Keratinocyte (primary cell): ENCODE measurements at regions not wholly inside any gene's neighbourhood (a gene's known extent, or its start where the extent isn't known, plus 50 kb on each side); places are given as distances from the start of the nearest gene placed in this dataset.

Experiments
- DNase-seq: peaks from one replicate; pipeline ENCODE4 v3.0.0-alpha.2; 2011; ENCODE audit warnings: low read depth, missing footprints, low spot score
- FAIRE-seq: peaks from 2 replicates; lab custom pipeline; 2011; peaks lifted over from hg19 to GRCh38; lab: Jason Lieb, UNC
- H2AFZ ChIP-seq: 2 replicates; pipeline ENCODE4 v1.6.0; 2012; ENCODE audit warnings: low read length, control low read depth, inconsistent platforms; ENCODE audit not compliant: control insufficient read depth
- H3K27ac ChIP-seq: 2 replicates; pipeline ENCODE4 v1.5.1; 2011; ENCODE audit warnings: low read length; ENCODE audit not compliant: control insufficient read depth, insufficient read depth
- H3K27me3 ChIP-seq: 3 replicates; pipeline ENCODE4 v1.6.0; 2011; ENCODE audit warnings: low read length; ENCODE audit not compliant: control insufficient read depth, insufficient read depth; ENCODE audit errors: extremely low read depth
- H3K36me3 ChIP-seq, 2 experiments: 2 replicates in 1 of 2; 3 replicates in 1 of 2; pipeline ENCODE4 v1.5.1; 2011; ENCODE audit warnings: low read length in 2 of 2, mild to moderate bottlenecking in 1 of 2; ENCODE audit not compliant: control insufficient read depth in 2 of 2, insufficient read depth in 2 of 2; ENCODE audit errors: extremely low read depth in 1 of 2
- H3K4me1 ChIP-seq: 3 replicates; pipeline ENCODE4 v1.5.1; 2011; ENCODE audit warnings: low read length; ENCODE audit not compliant: control insufficient read depth, insufficient read depth; ENCODE audit errors: extremely low read depth
- H3K4me2 ChIP-seq: 3 replicates; pipeline ENCODE4 v1.6.0; 2011; ENCODE audit warnings: low read depth, low read length; ENCODE audit not compliant: control insufficient read depth, insufficient read depth; ENCODE audit errors: extremely low read depth
- H3K4me3 ChIP-seq, 3 experiments: fragments of 200-600 bp in 1 of 3; sonication (generic) in 1 of 3; 2 replicates in 2 of 3; 3 replicates in 1 of 3; pipeline ENCODE4 v1.5.1; 2011 to 2016; ENCODE audit warnings: low read length in 3 of 3, mild to moderate bottlenecking in 3 of 3, control low read depth in 2 of 3, inconsistent platforms in 1 of 3, low read depth in 1 of 3, mixed read lengths in 1 of 3, mixed run types in 1 of 3, moderate library complexity in 1 of 3; ENCODE audit not compliant: control insufficient read depth in 2 of 3, insufficient read depth in 2 of 3; ENCODE audit errors: extremely low read depth in 1 of 3
- H3K79me2 ChIP-seq: 2 replicates; pipeline ENCODE4 v1.6.0; 2012; ENCODE audit warnings: low read length; ENCODE audit not compliant: control insufficient read depth, insufficient read depth
- H3K9ac ChIP-seq: 3 replicates; pipeline ENCODE4 v1.6.0; 2011; ENCODE audit warnings: low read length; ENCODE audit not compliant: control insufficient read depth, insufficient read depth; ENCODE audit errors: extremely low read depth
- H3K9me1 ChIP-seq: 3 replicates; pipeline ENCODE4 v1.6.0; 2011; ENCODE audit warnings: low read length; ENCODE audit not compliant: control insufficient read depth, insufficient read depth; ENCODE audit errors: extremely low read depth
- H3K9me3 ChIP-seq: 2 replicates; pipeline ENCODE4 v1.5.1; 2012; ENCODE audit warnings: low read depth, low read length; ENCODE audit not compliant: control insufficient read depth
- H4K20me1 ChIP-seq: 3 replicates; pipeline ENCODE4 v1.6.0; 2011; ENCODE audit warnings: low read length; ENCODE audit not compliant: control insufficient read depth, insufficient read depth; ENCODE audit errors: extremely low read depth
- CTCF ChIP-seq, 3 experiments: IDR thresholded peaks in 1 of 3; conservative IDR thresholded peaks in 1 of 3; optimal IDR thresholded peaks in 1 of 3; 2 replicates in 2 of 3; 3 replicates in 1 of 3; pipeline versions ENCODE3 to v1.5.1; 2011; ENCODE audit warnings: low read length in 3 of 3, mild to moderate bottlenecking in 3 of 3, moderate library complexity in 2 of 3, control low read depth in 1 of 3, inconsistent platforms in 1 of 3; ENCODE audit not compliant: insufficient read depth in 2 of 3; ENCODE audit errors: extremely low read depth in 1 of 3
- EZH2 ChIP-seq: IDR thresholded peaks from one replicate; pipeline ENCODE4 v1.6.1; 2012; ENCODE audit warnings: inconsistent platforms, mild to moderate bottlenecking, low read length, moderate library complexity
- dilution Hi-C: fragments of 300-500 bp; cut with MboI; formaldehyde crosslinking; loops from one replicate; pipeline ENCODE4 v1.7.0; 2020; ENCODE audit warnings: low sequenced_read_pairs; ENCODE audit not compliant: extremely low pct_ligation_motif_present

GRCh38 chr14:51585055-51585454 lies 66.7 kb upstream of the FRMD6 start:
- Histone ChIP-seq H3K4me3 (no peak overlapping the region), H3K79me2 (peaks cover 39% of the 10 kb centered on the region), H3K9me3 (no peaks in the 10 kb centered on the region), H3K9me1 (no peaks in the 10 kb centered on the region), H3K4me2 (no peak overlapping the region), H4K20me1 (no peaks in the 10 kb centered on the region), H3K9ac (no peak overlapping the region), H3K36me3 (peaks cover 5 to 6% of the 10 kb centered on the region in 2 experiments), H3K4me1 (peaks cover 7% of the 10 kb centered on the region), H3K27ac (no peak overlapping the region), H3K27me3 (no peaks in the 10 kb centered on the region), H2AFZ (no peak overlapping the region)
- no peak for TF ChIP-seq EZH2
- TF ChIP-seq CTCF (optimal IDR thresholded peaks at IDR 0.05 in 1 of 3, IDR thresholded peaks at IDR 0.05 in 1 of 3, conservative IDR thresholded peaks at IDR 0.05 in 1 of 3; ENCODE audit: extremely low read depth in 1 of 3, insufficient read depth in 2 of 3, low read length in 3 of 3), result no peak
- FAIRE-seq (no peak), DNase-seq (no peak)
- dilution Hi-C loops, result no loop called here

GRCh38 chr14:51592836-51593235 lies 58.9 kb upstream of the FRMD6 start:
- no peak for DNase-seq
- H3K4me1 ChIP-seq, result no peaks in the 10 kb centered on the region
- H4K20me1 ChIP-seq, result no peaks in the 10 kb centered on the region
- no peak overlapping the region for H3K4me2 ChIP-seq
- no peaks in the 10 kb centered on the region for H3K27me3 ChIP-seq
- dilution Hi-C loops, result no loop called here
- no peak overlapping the region for H3K4me3 ChIP-seq
- TF ChIP-seq EZH2, result no peak
- TF ChIP-seq CTCF (optimal IDR thresholded peaks at IDR 0.05 in 1 of 3, IDR thresholded peaks at IDR 0.05 in 1 of 3, conservative IDR thresholded peaks at IDR 0.05 in 1 of 3; ENCODE audit: extremely low read depth in 1 of 3, insufficient read depth in 2 of 3, low read length in 3 of 3), result no peak
- peaks cover 44% of the 10 kb centered on the region for H3K79me2 ChIP-seq
- peaks cover 8 to 18% of the 10 kb centered on the region in 2 experiments for H3K36me3 ChIP-seq
- H3K9me3 ChIP-seq, result no peaks in the 10 kb centered on the region
- no peak overlapping the region for H3K9ac ChIP-seq
- peak; percentile 34 for FAIRE-seq
- H2AFZ ChIP-seq, result no peak overlapping the region
- H3K9me1 ChIP-seq, result no peaks in the 10 kb centered on the region
- H3K27ac ChIP-seq, result no peak overlapping the region
